Mucosa of rectum (tissue), 2 donors: ENCODE measurements at regions not wholly inside any gene's neighbourhood (a gene's known extent, or its start where the extent isn't known, plus 50 kb on each side); places are given as distances from the start of the nearest gene placed in this dataset.

Source experiments
- H3K27ac ChIP-seq, 2 donors: one replicate each; pipeline ENCODE4 v1.7.0; 2013; ENCODE audit warnings: inconsistent platforms in 2 of 2, low read depth in 2 of 2, low read length in 2 of 2
- H3K27me3 ChIP-seq, 2 donors: one replicate each; pipeline ENCODE4 v1.7.0; 2013; ENCODE audit warnings: low read length in 2 of 2; ENCODE audit not compliant: control insufficient read depth in 2 of 2, insufficient read depth in 2 of 2
- H3K36me3 ChIP-seq, 2 donors: one replicate each; pipeline ENCODE4 v1.7.0; 2013; ENCODE audit warnings: low read length in 2 of 2; ENCODE audit not compliant: control insufficient read depth in 2 of 2, insufficient read depth in 2 of 2
- H3K4me1 ChIP-seq, 2 donors: one replicate each; pipeline ENCODE4 v1.7.0; 2013; ENCODE audit warnings: low read length in 2 of 2, mild to moderate bottlenecking in 1 of 2; ENCODE audit not compliant: control insufficient read depth in 2 of 2, insufficient read depth in 2 of 2
- H3K4me3 ChIP-seq, 2 donors: one replicate each; pipeline ENCODE4 v1.7.0; 2013; ENCODE audit warnings: low read length in 2 of 2
- H3K9ac ChIP-seq, 2 donors: one replicate each; pipeline ENCODE4 v1.7.0; 2013; ENCODE audit warnings: low read length in 2 of 2, low read depth in 1 of 2, mild to moderate bottlenecking in 1 of 2
- H3K9me3 ChIP-seq, 2 donors: one replicate each; pipeline ENCODE4 v1.7.0; 2013; ENCODE audit warnings: low read length in 2 of 2; ENCODE audit not compliant: control insufficient read depth in 2 of 2
- donor health status: healthy.
- donor health status: Normal muscosa, but diverticular disease.

DNA sequence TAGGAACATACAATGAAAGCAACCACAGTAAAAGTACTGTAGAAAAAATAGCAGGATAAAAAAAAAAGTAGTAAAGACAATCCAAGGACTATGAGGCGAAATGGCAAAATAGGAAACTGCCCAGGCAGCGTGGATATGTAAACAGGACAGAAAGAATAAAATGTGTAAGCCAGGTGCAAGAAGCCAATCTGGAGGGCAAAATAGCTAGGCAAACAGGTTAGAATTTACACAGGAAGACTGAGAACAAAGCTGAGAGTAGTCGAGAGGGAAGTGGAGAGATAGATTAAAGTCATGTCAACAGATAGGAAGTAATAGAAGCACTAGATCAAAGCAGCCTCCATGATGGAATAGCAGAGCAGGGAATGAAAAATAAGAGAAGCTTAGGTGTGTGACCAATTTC is 124.2 kb upstream of the B3GALT2 start:
- Histone ChIP-seq H3K27ac (peak overlapping the region; percentile 59 to 68), H3K36me3 (no peaks in the 10 kb centered on the region), H3K27me3 (no peaks in the 10 kb centered on the region), H3K4me3 (peak overlapping the region in 1 of 2 donors; percentile 26), H3K4me1 (peaks cover 12 to 19% of the 10 kb centered on the region in 2 donors), H3K9me3 (no peaks in the 10 kb centered on the region), H3K9ac (no peak overlapping the region)

DNA sequence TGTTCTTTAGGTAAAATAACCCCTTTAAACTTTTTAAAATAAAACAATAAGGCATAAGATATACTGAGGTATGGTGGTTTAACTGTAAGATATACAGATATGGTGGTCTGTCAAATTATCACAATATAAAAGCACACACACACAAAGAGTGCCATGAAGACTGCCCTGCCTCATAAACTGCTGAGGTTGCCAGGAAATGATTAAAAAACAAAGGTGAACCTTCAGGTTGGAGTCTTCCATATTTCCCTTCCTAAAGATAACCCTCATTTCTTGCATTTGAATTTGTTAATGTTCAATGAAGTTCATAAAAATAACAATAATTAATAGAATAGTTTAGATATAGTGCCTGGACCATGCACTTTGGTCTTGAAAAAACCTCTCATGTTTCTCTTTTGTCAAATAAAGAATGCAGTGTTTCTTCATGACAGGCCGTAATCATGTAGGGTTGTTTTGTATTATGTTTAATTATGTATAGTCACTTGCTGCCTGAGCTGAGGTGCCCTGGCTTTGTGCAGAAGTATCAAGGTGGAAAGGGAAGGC is 123.6 kb upstream of the B3GALT2 start:
- Histone ChIP-seq H3K27me3 (no peaks in the 10 kb centered on the region), H3K4me3 (peak overlapping the region in 1 of 2 donors; percentile 26), H3K9ac (no peak overlapping the region), H3K9me3 (no peaks in the 10 kb centered on the region), H3K4me1 (peaks cover 12 to 19% of the 10 kb centered on the region in 2 donors), H3K27ac (peak overlapping the region; percentile 56 to 68), H3K36me3 (no peaks in the 10 kb centered on the region)

DNA sequence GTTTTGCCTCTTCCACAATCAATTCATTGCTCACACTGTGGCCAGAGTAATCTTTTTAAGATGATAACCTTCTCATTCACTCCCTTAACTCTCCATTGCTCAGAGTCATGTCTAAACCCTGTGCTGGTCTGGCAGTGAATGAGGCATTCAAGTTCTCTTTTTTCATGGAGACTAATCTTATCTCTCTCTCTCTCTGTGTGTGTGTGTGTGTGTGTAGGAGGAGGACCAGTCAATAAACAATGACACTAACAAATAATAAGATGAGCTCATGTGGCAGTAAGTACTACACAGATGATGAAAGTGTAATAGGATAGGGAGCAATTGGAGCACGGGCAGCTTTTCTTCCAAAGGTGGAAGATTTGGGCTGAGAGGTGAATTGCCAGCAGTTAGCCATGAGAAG is 122.0 kb upstream of the B3GALT2 start:
- Histone ChIP-seq H3K9me3 (no peaks in the 10 kb centered on the region), H3K9ac (no peak overlapping the region), H3K27ac (no peak overlapping the region), H3K36me3 (no peaks in the 10 kb centered on the region), H3K4me1 (peaks cover 12 to 18% of the 10 kb centered on the region in 2 donors), H3K4me3 (no peak overlapping the region), H3K27me3 (no peaks in the 10 kb centered on the region)

DNA sequence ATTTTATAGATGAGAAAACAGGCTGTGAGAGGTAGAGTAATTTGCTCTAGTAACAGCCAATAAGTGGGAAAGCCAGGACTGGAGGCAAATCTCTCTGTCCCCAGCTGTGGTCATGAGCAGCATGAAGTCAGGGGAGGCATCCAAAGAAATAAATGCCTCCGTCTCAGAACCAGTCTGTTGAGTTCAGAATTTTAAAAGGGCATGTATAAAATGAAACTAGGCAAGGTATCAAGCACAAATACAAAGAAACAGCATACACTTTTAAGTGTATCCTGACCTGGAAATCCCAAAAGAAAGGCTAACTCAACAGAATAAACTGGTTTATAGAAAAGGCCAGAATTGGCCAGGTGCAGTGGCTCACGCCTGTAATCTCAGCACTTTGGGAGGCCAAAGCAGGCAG is 120.0 kb upstream of the B3GALT2 start:
- Histone ChIP-seq H3K36me3 (no peaks in the 10 kb centered on the region), H3K27ac (no peak overlapping the region), H3K9ac (no peak overlapping the region), H3K4me3 (no peak overlapping the region), H3K9me3 (no peaks in the 10 kb centered on the region), H3K4me1 (peaks cover 8 to 14% of the 10 kb centered on the region in 2 donors), H3K27me3 (no peaks in the 10 kb centered on the region)
